ENCODE measurements at regions not wholly inside any gene's neighbourhood (a gene's known extent, or its start where the extent isn't known, plus 50 kb on each side); places are given as distances from the start of the nearest gene placed in this dataset.

GRCh38 chr16:85364323-85365040 is 248.6 kb upstream of the GSE1 start:
- peak; percentile 72 for DNase-seq

- DNase-seq: no peak
These were observed 248.0 kb upstream of the GSE1 start for GRCh38 chr16:85365120-85365519.

GRCh38 chr16:85366031-85366763 is 246.9 kb upstream of the GSE1 start:
- DNase-seq: no peak

GRCh38 chr16:85367485-85367884 is 245.6 kb upstream of the GSE1 start:
- DNase-seq: no peak

- DNase-seq: no peak
These were observed 244.1 kb upstream of the GSE1 start for GRCh38 chr16:85369060-85369459.

- DNase-seq: peak; percentile 63
These were observed 243.2 kb upstream of the GSE1 start for GRCh38 chr16:85369741-85370528.

GRCh38 chr16:85370543-85370880 is 242.6 kb upstream of the GSE1 start:
- DNase-seq: no peak

GRCh38 chr16:85370881-85371651 is 242.1 kb upstream of the GSE1 start:
- peak; percentile 66 for DNase-seq

- no peak for DNase-seq
These were observed 241.2 kb upstream of the GSE1 start for GRCh38 chr16:85371948-85372347.

- peak; percentile 76 for DNase-seq
These were observed 240.3 kb upstream of the GSE1 start for GRCh38 chr16:85372627-85373372.

- DNase-seq: no peak
These were observed 239.2 kb upstream of the GSE1 start for GRCh38 chr16:85373741-85374570.

- DNase-seq: no peak
These were observed 238.6 kb upstream of the GSE1 start for GRCh38 chr16:85374571-85374872.

- no peak for DNase-seq
These were observed 237.8 kb upstream of the GSE1 start for GRCh38 chr16:85375282-85375681.

- no peak for DNase-seq
These were observed 236.6 kb upstream of the GSE1 start for GRCh38 chr16:85376292-85377095.

GRCh38 chr16:85377388-85378144 is 235.6 kb upstream of the GSE1 start:
- no peak for DNase-seq

- DNase-seq: no peak
These were observed 234.7 kb upstream of the GSE1 start for GRCh38 chr16:85378145-85379040.

GRCh38 chr16:85379041-85380001 is 233.8 kb upstream of the GSE1 start:
- no peak for DNase-seq

Measured in fibroblast of skin of scalp (primary cell).